ENCODE measurements at regions not wholly inside any gene's neighbourhood (a gene's known extent, or its start where the extent isn't known, plus 50 kb on each side); places are given as distances from the start of the nearest gene placed in this dataset.

DNA sequence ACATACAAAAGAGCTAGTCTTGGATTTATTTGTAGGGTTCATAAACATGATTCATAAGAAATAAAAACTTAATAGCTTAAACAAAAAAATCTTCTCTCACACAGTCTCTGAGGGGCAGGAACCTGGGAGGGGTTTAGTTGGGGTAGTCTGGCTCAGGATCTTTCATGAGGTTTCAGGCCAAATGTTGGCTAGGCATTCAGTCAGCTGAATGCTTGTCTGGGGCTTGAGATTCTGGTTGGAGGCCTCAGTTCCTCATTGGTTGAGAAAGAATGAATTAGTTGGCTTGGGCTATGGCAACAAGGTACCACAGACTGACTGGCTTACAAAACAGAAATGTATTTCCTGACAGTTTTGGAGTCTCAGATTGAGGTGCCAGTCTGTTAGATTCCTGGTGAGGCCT, 74.3 kb downstream of the ANKRD7 start:
- no peak overlapping the region for H3K27ac ChIP-seq
- FAIRE-seq, result no peak
- intact Hi-C loops (cut with DNase I), result no loop called here
- no peak overlapping the region for H3K4me3 ChIP-seq
- H3K4me1 ChIP-seq, result no peaks in the 10 kb centered on the region
- ATAC-seq, result no peak
- DNase-seq, result no peak
- TF ChIP-seq, protein P1, sequence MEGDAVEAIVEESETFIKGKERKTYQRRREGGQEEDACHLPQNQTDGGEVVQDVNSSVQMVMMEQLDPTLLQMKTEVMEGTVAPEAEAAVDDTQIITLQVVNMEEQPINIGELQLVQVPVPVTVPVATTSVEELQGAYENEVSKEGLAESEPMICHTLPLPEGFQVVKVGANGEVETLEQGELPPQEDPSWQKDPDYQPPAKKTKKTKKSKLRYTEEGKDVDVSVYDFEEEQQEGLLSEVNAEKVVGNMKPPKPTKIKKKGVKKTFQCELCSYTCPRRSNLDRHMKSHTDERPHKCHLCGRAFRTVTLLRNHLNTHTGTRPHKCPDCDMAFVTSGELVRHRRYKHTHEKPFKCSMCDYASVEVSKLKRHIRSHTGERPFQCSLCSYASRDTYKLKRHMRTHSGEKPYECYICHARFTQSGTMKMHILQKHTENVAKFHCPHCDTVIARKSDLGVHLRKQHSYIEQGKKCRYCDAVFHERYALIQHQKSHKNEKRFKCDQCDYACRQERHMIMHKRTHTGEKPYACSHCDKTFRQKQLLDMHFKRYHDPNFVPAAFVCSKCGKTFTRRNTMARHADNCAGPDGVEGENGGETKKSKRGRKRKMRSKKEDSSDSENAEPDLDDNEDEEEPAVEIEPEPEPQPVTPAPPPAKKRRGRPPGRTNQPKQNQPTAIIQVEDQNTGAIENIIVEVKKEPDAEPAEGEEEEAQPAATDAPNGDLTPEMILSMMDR (IDR thresholded peaks at IDR 0.05), result no peak
- H3K36me3 ChIP-seq, result no peaks in the 10 kb centered on the region
- H3K9me3 ChIP-seq, result no peaks in the 10 kb centered on the region
- H3K27me3 ChIP-seq, result no peaks in the 10 kb centered on the region

DNA sequence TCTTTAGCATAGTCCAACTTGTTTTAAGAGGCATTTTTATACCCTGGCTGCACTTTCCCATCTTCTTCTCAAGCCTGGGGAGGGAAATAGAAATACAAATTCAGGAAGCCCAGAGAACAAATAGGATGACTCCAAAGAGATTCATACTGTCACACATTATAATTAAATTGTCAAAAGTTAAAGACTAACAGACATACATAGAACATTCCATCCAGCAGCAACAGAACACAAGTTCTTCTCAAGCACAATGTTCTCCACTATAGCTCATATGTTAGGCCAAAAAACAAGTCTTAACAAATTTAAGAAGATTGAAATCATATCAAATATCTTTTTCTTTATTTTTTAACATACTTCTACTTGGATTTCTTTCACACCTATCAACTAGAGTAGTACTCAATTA, 75.7 kb downstream of the ANKRD7 start:
- no peaks in the 10 kb centered on the region for H3K4me1 ChIP-seq
- ATAC-seq (no peak), FAIRE-seq (no peak), DNase-seq (no peak)
- no peaks in the 10 kb centered on the region for H3K9me3 ChIP-seq
- intact Hi-C loops (cut with DNase I), result no loop called here
- H3K4me3 ChIP-seq, result no peak overlapping the region
- H3K36me3 ChIP-seq, result no peaks in the 10 kb centered on the region
- H3K27ac ChIP-seq, result no peak overlapping the region
- H3K27me3 ChIP-seq, result no peaks in the 10 kb centered on the region
- TF ChIP-seq, protein P1 (IDR thresholded peaks at IDR 0.05), result no peak

DNA sequence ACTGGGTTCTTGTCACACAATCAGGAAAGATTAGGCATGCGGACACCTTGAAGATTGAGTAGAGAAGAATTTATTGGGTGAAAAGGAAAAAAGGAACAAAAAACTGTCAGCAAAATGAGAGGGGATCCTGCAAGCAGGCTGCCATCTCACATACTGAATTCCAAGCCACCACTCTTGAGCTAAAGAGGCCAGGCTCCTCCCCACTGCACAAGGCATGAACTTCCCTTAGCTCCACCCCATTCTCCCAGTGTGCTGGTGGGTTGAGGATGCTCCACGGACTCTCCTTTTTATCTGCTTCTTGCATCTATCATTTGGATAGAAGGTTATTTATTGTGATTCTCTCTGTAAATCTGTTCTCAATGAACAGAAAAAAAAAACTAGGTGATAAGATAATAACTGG, 79.6 kb downstream of the ANKRD7 start:
- intact Hi-C loops (cut with DNase I), result no loop called here
- Histone ChIP-seq H3K4me3 (no peak overlapping the region), H3K27ac (no peak overlapping the region), H3K4me1 (no peaks in the 10 kb centered on the region), H3K36me3 (no peaks in the 10 kb centered on the region), H3K9me3 (no peaks in the 10 kb centered on the region), H3K27me3 (no peaks in the 10 kb centered on the region)
- WGBS, 2 donors, result 66 to 73% methylated on average over 2 of the region's 2 CpGs
- FAIRE-seq, result no peak
- TF ChIP-seq, protein P1 (IDR thresholded peaks at IDR 0.05), result no peak
- ATAC-seq, result no peak
- DNase-seq, result no peak

DNA sequence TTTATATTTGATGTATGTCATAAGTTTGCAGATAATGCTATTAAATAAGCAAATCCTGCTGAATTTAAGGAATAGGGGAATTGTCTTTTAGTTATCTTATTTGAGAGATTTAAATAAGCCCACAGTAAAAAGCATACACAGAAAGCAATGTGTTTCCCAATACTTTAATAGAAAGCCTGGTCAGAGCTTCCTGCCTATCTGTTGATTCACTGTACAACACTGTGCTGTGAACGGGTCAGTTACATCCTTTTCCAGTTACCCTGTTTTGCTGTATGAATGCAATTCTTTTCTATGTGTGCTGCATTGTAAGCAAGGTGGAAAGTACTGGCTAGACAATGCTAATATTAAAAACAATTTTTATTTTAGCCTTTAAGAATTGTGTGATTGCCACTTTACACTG, 81.2 kb downstream of the ANKRD7 start:
- FAIRE-seq (no peak), DNase-seq (no peak), ATAC-seq (no peak)
- Histone ChIP-seq H3K27me3 (no peaks in the 10 kb centered on the region), H3K4me1 (no peaks in the 10 kb centered on the region), H3K4me3 (no peak overlapping the region), H3K9me3 (no peaks in the 10 kb centered on the region), H3K36me3 (no peaks in the 10 kb centered on the region), H3K27ac (no peak overlapping the region)
- TF ChIP-seq, protein P1 (IDR thresholded peaks at IDR 0.05), result no peak
- intact Hi-C loops (cut with DNase I), result no loop called here
- WGBS, 2 donors, result 32 to 56% methylated on average over 1 of the region's 1 CpG

DNA sequence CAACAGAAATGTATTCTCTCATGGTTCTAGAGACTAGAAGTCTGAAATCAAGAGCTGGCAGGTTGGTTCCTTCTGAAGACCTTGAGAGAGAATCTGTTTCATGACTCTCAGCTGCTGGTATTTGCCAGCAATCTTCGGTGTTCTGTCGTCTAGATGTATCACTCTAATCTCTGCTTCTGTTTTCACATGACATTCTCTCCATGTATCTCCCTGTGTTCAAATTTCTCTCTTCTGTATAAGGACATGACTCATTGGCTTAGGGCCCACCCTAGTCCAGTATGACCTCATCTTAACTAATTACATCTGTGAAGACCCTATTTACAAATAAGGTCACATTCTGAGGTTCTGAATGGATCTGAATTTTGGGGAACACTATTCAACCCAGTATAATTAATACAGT, 82.3 kb downstream of the ANKRD7 start:
- peaks cover 0 to 6% (median 3%) of the 10 kb centered on the region in 3 donors for H3K4me1 ChIP-seq
- DNase-seq (no peak), ATAC-seq (no peak), FAIRE-seq (no peak)
- intact Hi-C loops (cut with DNase I), result no loop called here
- H3K27me3 ChIP-seq, result no peaks in the 10 kb centered on the region
- H3K27ac ChIP-seq, result no peak overlapping the region
- TF ChIP-seq, protein P1 (IDR thresholded peaks at IDR 0.05), result no peak
- H3K4me3 ChIP-seq, result no peak overlapping the region
- no peaks in the 10 kb centered on the region for H3K9me3 ChIP-seq
- WGBS, 2 donors, result 52 to 71% methylated on average over 2 of the region's 2 CpGs
- no peaks in the 10 kb centered on the region for H3K36me3 ChIP-seq
